Colonic mucosa (tissue), 4 donors: ENCODE measurements at regions not wholly inside any gene's neighbourhood (a gene's known extent, or its start where the extent isn't known, plus 50 kb on each side); places are given as distances from the start of the nearest gene placed in this dataset.

Experiments used
- DNase-seq: peaks from one replicate; pipeline ENCODE4 v3.0.0-alpha.2; 2020
- H3K27ac ChIP-seq: fragments of 200-600 bp; one replicate; pipeline ENCODE4 v1.8.0; 2021
- H3K27me3 ChIP-seq: fragments of 200-600 bp; one replicate; pipeline ENCODE4 v1.8.0; 2021
- H3K36me3 ChIP-seq: fragments of 200-600 bp; one replicate; pipeline ENCODE4 v1.8.0; 2021
- H3K4me1 ChIP-seq: fragments of 200-600 bp; one replicate; pipeline ENCODE4 v1.8.0; 2021; ENCODE audit warnings: mild to moderate bottlenecking
- H3K4me3 ChIP-seq: fragments of 200-600 bp; one replicate; pipeline ENCODE4 v1.8.0; 2021
- H3K9ac ChIP-seq, 2 donors: one replicate each; pipeline ENCODE4 v1.7.0; 2013; ENCODE audit warnings: control low read depth in 2 of 2, low read depth in 2 of 2, low read length in 2 of 2
- H3K9me3 ChIP-seq: fragments of 200-600 bp; one replicate; pipeline ENCODE4 v1.8.0; 2021
- intact Hi-C: fragments of 100-400 bp; cut with DNase I; formaldehyde crosslinking; loops from one replicate; pipeline ENCODE4 v1.14.1; 2022
- TF ChIP-seq, protein P1 (sequence below): fragments of 200-600 bp; IDR thresholded peaks from one replicate; pipeline ENCODE4 v1.8.0; 2022; ENCODE audit warnings: antibody characterized with exemption, mild to moderate bottlenecking
- donor health status: healthy.
- donor health status: DM: no; HTN: no; CAD: no.
- donor health status: DM: no; HTN: no; CAD: no.

DNA sequence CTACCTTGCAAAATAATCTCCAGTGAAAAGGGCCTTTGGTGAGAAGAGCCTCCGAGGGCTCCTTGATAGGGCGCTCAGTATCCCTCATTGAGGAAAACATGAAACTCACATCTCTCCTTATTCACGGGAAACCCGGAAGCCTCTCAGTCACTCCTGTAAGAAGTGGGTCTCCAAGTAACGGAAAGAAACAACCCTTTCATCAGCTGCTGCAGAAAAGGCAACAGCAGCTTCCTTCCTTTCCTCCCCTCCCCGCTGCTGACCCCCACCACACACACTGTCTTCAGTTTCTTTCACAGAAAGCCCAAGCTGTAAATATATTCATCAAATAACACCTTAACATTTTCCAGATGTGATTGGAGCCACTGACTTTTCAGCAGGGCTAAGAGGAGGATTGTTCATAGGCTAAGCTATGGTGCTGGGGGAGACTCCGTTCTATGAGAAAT is 81.4 kb downstream of the C9orf152 start:
- intact Hi-C loops, result no loop called here
- H3K9me3 ChIP-seq, result no peaks in the 10 kb centered on the region
- DNase-seq, result no peak
- peak overlapping the region; percentile 71 for H3K27ac ChIP-seq
- peak overlapping the region in 1 of 2 donors; percentile 56 for H3K9ac ChIP-seq
- H3K27me3 ChIP-seq, result no peaks in the 10 kb centered on the region
- peaks cover 5% of the 10 kb centered on the region for H3K4me1 ChIP-seq
- no peaks in the 10 kb centered on the region for H3K36me3 ChIP-seq
- H3K4me3 ChIP-seq, result peak overlapping the region; percentile 13
- TF ChIP-seq, protein P1, sequence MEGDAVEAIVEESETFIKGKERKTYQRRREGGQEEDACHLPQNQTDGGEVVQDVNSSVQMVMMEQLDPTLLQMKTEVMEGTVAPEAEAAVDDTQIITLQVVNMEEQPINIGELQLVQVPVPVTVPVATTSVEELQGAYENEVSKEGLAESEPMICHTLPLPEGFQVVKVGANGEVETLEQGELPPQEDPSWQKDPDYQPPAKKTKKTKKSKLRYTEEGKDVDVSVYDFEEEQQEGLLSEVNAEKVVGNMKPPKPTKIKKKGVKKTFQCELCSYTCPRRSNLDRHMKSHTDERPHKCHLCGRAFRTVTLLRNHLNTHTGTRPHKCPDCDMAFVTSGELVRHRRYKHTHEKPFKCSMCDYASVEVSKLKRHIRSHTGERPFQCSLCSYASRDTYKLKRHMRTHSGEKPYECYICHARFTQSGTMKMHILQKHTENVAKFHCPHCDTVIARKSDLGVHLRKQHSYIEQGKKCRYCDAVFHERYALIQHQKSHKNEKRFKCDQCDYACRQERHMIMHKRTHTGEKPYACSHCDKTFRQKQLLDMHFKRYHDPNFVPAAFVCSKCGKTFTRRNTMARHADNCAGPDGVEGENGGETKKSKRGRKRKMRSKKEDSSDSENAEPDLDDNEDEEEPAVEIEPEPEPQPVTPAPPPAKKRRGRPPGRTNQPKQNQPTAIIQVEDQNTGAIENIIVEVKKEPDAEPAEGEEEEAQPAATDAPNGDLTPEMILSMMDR, result no peak

- no peaks in the 10 kb centered on the region for H3K36me3 ChIP-seq
- DNase-seq, result peak; percentile 61
- H3K27me3 ChIP-seq, result no peaks in the 10 kb centered on the region
- no peaks in the 10 kb centered on the region for H3K9me3 ChIP-seq
- H3K4me1 ChIP-seq, result peaks cover 5% of the 10 kb centered on the region
- H3K27ac ChIP-seq, result peak overlapping the region; percentile 71
- intact Hi-C loops, result no loop called here
- peak overlapping the region; percentile 19 for H3K4me3 ChIP-seq
- TF ChIP-seq, protein P1, result no peak
- H3K9ac ChIP-seq, result peak overlapping the region; percentile 37 to 56
These were observed 80.7 kb downstream of the C9orf152 start for GRCh38 chr9:110126986-110127864.

DNA sequence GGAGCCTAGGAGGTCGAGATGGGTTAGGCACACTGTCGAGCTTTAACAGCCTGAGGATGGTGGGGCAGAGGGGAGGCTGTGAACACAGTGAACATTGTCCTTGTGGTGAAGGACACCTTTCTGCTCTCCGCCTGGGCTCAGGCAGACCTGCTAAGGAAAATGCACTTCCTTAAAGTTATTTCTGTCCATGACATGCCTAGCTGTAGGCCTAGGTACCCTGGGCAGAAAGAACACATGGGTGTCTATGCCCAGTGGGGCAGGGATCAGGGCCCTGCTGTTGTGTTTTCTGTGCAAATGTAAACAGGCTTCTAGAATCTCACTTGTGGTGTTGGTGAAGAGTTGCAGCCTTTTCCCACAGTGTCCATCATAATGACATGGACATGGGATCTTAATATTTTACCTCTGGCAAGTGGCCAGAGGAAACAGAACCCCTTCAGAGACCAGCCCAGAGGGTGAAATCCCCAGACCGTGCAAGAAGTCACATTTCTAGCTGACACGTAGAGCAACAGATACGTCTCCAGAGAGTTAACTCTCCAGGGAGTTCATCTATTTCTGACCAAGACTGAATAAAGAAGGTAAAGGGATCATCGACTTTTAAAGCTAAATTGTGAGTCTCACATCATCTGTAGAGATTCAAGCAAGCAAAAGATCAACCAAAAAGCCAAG is 79.2 kb downstream of the C9orf152 start:
- peak overlapping the region; percentile 71 for H3K27ac ChIP-seq
- H3K9me3 ChIP-seq, result no peaks in the 10 kb centered on the region
- H3K4me3 ChIP-seq, result no peak overlapping the region
- no peak for DNase-seq
- H3K4me1 ChIP-seq, result peaks cover under 1% of the 10 kb centered on the region
- TF ChIP-seq, protein P1, result no peak
- H3K9ac ChIP-seq, result peak overlapping the region in 1 of 2 donors; percentile 44
- no peaks in the 10 kb centered on the region for H3K27me3 ChIP-seq
- no peaks in the 10 kb centered on the region for H3K36me3 ChIP-seq
- intact Hi-C loops, result no loop called here

DNA sequence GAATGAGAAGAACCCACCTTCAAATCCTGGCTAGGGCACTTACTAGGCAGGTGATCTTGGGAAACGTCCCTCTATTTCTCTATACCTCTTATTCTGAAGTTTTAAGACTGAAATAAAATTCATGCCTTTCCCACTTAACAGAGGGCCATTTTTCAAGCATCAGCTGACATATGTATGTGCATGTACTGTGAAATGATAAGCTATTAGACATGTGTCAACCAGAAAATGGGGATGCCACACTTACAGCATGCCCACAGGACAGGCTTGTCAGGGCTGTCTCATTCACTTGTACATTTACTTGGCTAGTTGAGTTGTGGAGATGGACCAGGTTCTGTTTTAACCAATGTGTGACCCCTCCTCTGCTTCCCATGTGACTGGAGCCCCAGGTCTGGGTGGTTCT is 78.5 kb downstream of the C9orf152 start:
- no peak overlapping the region for H3K4me3 ChIP-seq
- intact Hi-C loops, result no loop called here
- DNase-seq, result no peak
- TF ChIP-seq, protein P1, result no peak
- H3K9ac ChIP-seq, result no peak overlapping the region
- no peaks in the 10 kb centered on the region for H3K27me3 ChIP-seq
- no peaks in the 10 kb centered on the region for H3K36me3 ChIP-seq
- H3K9me3 ChIP-seq, result no peaks in the 10 kb centered on the region
- no peaks in the 10 kb centered on the region for H3K4me1 ChIP-seq
- peak overlapping the region; percentile 10 for H3K27ac ChIP-seq

DNA sequence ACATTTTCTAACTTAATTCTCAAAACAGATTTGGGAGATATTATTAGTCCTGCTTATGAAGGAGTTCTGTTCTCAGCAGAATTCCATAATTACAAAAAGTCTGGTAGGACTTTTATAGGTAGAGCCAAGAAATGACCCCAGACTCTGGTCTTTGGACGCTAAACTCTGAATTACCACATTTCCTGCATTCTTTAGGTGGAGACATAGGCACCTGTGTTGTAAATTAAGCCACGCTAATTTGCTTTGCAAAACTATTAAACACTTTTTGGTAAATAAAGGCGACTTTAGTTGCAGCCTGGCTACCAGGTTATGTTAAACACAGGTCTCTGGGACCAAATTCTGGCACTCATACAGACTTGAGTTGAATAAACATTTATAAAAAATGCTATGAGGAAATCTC is 77.7 kb downstream of the C9orf152 start:
- TF ChIP-seq, protein P1, result no peak
- intact Hi-C loops, result no loop called here

More for the DNA sequence above, 77.7 kb downstream of the C9orf152 start:
- Histone ChIP-seq H3K9me3 (no peaks in the 10 kb centered on the region), H3K36me3 (no peaks in the 10 kb centered on the region), H3K4me3 (no peak overlapping the region), H3K27ac (no peak overlapping the region), H3K27me3 (no peaks in the 10 kb centered on the region), H3K4me1 (no peaks in the 10 kb centered on the region), H3K9ac (no peak overlapping the region)
- DNase-seq, result no peak
